NT2/D1 (cell line): ENCODE measurements at regions not wholly inside any gene's neighbourhood (a gene's known extent, or its start where the extent isn't known, plus 50 kb on each side); places are given as distances from the start of the nearest gene placed in this dataset.

Experiments used
- DNase-seq: peaks from one replicate; pipeline ENCODE4 v3.0.0-alpha.2; 2011; ENCODE audit warnings: low read depth, low spot score
- H3K27me3 ChIP-seq: 2 replicates; pipeline ENCODE4 v1.6.0; 2011; ENCODE audit warnings: mild to moderate bottlenecking; ENCODE audit not compliant: insufficient read length, insufficient read depth
- H3K36me3 ChIP-seq: 2 replicates; pipeline ENCODE4 v1.6.1; 2011; ENCODE audit warnings: mild to moderate bottlenecking, low read length, mixed read lengths; ENCODE audit not compliant: insufficient read depth, insufficient read length
- H3K4me1 ChIP-seq: 2 replicates; pipeline ENCODE4 v1.5.1; 2011; ENCODE audit not compliant: insufficient read depth, insufficient read length
- H3K4me3 ChIP-seq: 2 replicates; pipeline ENCODE4 v1.5.1; 2011; ENCODE audit warnings: low read depth; ENCODE audit not compliant: insufficient read length
- H3K9ac ChIP-seq: 2 replicates; pipeline ENCODE4 v1.6.0; 2011; ENCODE audit warnings: low read depth; ENCODE audit not compliant: insufficient read length
- H3K9me3 ChIP-seq: 2 replicates; pipeline ENCODE4 v1.5.1; 2011; ENCODE audit warnings: mild to moderate bottlenecking, low read length; ENCODE audit not compliant: insufficient read depth
- SUZ12 ChIP-seq: IDR thresholded peaks from 2 replicates; pipeline ENCODE4 v1.6.1; 2011; ENCODE audit not compliant: insufficient read length, insufficient read depth; ENCODE audit errors: extremely low read depth
- YY1 ChIP-seq: IDR thresholded peaks from 2 replicates; pipeline ENCODE4 v1.6.1; 2011; ENCODE audit not compliant: insufficient read length, insufficient read depth
- ZNF274 ChIP-seq: IDR thresholded peaks from 2 replicates; pipeline ENCODE4 v1.6.1; 2011; ENCODE audit warnings: mild to moderate bottlenecking, low read depth, low read length

DNA sequence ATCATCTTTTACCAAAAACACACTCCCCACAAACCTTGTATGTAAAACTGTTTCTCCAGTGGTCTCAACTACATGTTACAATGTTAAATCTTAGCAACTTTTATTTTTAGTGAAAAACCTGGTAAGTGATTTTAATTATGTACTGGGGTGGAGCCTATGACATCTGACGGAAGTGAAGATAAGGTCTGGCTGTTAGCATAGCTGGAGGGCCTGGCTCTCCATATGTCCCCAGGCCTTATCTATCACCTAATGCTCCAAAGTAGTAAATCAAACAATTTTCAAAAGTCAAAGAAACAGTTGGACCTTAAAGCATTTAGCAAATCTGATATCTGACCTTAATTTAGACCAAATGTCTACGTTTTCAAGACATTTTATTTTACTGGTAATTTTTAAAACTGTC is 173.6 kb upstream of the SMAD3 start:
- Histone ChIP-seq H3K9me3 (peaks cover 23% of the 10 kb centered on the region), H3K4me1 (no peaks in the 10 kb centered on the region), H3K9ac (no peak overlapping the region), H3K27me3 (no peaks in the 10 kb centered on the region), H3K36me3 (no peaks in the 10 kb centered on the region), H3K4me3 (no peak overlapping the region)
- no peak for DNase-seq
- no peak for TF ChIP-seq YY1
- TF ChIP-seq ZNF274 = no peak
- TF ChIP-seq SUZ12 = no peak

DNA sequence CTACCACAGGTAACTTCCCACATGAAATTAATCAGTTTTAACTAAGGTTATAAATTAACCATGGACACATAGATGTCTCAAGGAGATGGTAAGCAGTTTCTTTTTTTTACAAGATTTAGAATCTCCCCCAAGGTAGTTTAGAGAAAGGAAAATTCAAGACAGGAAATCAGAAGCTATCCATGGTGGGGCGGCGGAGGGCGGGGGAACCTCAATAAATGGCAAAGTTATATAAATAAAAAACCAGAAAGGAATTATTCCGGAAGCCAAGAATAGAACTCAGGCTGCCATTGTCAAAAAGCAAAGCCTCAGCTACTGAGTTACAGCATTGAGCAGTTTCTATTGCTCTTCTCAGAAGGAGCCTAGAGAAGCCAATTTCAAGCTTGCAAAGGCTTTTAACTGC is 172.1 kb upstream of the SMAD3 start:
- Histone ChIP-seq H3K9me3 (peaks cover 18% of the 10 kb centered on the region), H3K9ac (no peak overlapping the region), H3K27me3 (no peaks in the 10 kb centered on the region), H3K4me3 (no peak overlapping the region), H3K4me1 (no peaks in the 10 kb centered on the region), H3K36me3 (no peaks in the 10 kb centered on the region)
- TF ChIP-seq ZNF274 (no peak), YY1 (no peak), SUZ12 (no peak)
- no peak for DNase-seq

DNA sequence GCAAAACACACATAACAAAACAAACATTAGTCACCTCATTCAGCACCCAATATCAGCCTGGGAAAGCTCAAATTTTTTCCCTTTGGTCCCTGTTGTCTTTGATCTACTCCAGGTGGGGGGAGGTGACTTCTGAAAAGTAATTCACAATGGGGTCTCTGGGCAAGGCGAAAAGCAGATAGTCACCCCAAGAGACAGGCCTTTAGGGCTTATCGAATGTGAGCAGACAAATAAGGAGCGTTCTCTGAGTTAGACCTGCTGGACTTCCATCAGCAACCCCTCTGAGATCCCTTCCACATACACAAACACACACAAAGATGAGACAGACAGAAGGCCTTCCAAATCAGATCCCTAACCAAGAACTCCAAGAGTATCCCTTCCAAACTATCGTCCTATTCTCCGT is 171.0 kb upstream of the SMAD3 start:
- Histone ChIP-seq H3K9ac (no peak overlapping the region), H3K9me3 (peaks cover 7% of the 10 kb centered on the region), H3K4me3 (no peak overlapping the region), H3K36me3 (no peaks in the 10 kb centered on the region), H3K4me1 (peaks cover 3% of the 10 kb centered on the region), H3K27me3 (no peaks in the 10 kb centered on the region)
- TF ChIP-seq ZNF274 (no peak), YY1 (no peak), SUZ12 (no peak)
- DNase-seq = no peak

DNA sequence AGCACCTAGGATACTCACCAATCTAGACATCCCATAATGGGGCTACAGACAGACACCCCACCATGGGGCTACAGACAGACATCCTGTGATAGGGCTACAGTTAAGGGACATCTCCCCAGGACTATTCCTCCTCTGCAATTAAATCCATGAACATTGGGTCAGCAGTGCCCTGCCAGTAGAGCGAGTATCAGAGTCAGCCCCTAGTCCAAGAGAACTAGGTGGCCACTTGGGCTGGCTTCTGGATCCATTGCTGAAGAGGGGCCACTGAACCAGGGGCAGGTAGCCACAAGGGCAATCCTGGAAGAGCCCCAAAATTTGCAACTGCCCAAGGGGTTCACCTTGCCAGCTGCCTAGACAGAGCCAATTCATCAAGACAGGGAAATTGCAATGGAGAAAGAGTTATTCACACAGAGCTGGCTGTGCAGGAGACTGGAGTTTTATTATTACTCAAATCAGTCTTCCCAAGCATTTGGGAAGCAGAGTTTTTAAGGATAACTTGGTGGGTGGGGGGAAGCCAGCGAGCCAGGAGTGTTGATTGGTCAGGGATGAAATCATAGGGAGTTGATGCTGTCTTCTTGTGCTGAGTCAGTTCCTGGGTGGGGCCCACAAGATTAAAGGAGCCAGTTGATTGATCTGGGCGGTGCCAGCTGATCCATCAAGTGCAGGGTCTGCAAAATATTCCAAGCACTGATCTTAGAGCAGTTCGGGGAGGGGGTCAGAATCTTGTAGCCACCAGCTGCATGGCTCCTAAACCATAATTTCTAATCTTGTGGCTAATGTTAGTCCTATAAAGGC is 170.2 kb upstream of the SMAD3 start:
- no peak for TF ChIP-seq ZNF274
- Histone ChIP-seq H3K4me1 (peaks cover 3% of the 10 kb centered on the region), H3K36me3 (no peaks in the 10 kb centered on the region), H3K9me3 (no peaks in the 10 kb centered on the region; the same call in 1 of the 2 replicates), H3K9ac (no peak overlapping the region), H3K4me3 (no peak overlapping the region), H3K27me3 (no peaks in the 10 kb centered on the region)
- DNase-seq = no peak

DNA sequence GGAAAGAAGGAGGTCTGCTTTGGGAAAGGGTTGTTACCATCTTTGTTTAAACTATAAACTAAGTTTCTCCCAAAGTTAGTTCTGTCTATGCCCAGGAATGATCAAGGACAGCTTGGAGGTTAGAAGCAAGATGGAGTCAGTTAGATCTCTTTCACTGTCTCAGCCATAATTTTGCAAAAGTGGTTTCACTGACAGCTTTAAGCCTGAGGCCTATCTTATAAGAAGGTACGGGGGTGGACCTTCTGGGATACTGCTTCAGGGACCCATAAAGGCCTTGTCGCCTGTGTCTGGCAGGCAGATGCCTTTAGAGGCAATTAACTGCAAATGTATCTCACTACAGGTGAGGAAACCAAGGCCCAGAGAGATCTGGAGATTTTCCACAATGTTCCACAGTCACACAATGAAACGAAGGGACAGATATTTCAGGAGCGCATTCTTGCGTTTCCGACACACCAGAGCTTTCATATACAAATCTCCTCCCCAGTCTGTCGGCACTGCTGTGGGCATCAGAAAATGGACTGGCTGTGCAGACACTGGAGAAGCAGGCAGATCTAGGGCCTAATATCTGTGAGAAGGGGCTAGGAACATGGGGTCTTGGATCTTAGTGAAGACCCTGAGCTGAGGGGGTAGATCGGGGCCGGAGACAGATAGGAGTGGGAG is 169.5 kb upstream of the SMAD3 start:
- Histone ChIP-seq H3K9ac (no peak overlapping the region), H3K27me3 (no peaks in the 10 kb centered on the region), H3K9me3 (no peaks in the 10 kb centered on the region), H3K4me3 (no peak overlapping the region), H3K4me1 (peaks cover 3% of the 10 kb centered on the region), H3K36me3 (no peaks in the 10 kb centered on the region)
- no peak for DNase-seq
- TF ChIP-seq SUZ12 (no peak), YY1 (no peak), ZNF274 (no peak)

DNA sequence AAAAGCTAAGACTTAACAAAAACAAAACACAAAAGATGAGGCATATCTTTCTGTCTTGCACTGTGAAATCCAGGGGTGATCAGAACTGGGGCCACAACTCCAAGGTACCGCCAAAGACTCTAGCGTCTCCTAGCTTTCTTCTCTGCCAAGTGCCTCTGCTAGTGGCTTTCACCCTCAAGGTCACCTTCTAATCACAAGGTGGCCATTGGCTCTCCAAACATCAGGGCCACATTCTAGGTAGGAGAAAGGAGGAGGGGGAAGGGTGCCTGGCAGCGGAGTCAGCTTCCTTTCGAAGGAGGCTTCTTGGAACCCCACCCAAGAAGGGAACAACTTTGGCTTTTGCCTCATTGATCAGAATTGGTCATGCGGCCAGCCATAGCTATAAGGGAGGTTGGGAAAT is 168.8 kb upstream of the SMAD3 start:
- H3K9me3 ChIP-seq = no peaks in the 10 kb centered on the region
- H3K4me3 ChIP-seq = no peak overlapping the region
- H3K9ac ChIP-seq = no peak overlapping the region
- no peaks in the 10 kb centered on the region for H3K27me3 ChIP-seq
- no peaks in the 10 kb centered on the region for H3K36me3 ChIP-seq
- no peak for DNase-seq
- no peak for TF ChIP-seq YY1
- no peak for TF ChIP-seq ZNF274
- no peak for TF ChIP-seq SUZ12
- peaks cover 3% of the 10 kb centered on the region for H3K4me1 ChIP-seq

DNA sequence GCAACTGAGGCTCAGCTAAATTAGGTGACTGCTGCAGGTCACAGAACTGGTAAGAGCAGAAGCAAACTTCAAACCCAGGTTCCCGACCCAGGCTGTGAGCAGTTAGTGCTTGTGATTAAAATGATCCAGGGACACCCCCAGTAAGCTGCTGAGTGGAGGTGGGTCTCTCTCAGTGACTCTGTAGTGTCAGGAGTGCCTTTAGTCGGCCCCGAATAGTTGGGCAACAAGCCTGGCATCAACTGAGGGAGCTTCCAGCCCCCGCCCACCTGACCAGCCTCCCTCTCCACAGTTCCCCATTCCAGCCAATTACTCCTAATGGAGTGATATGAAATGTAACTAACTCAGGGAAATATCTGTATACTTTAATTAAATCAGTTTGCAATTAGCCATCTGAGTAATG is 168.0 kb upstream of the SMAD3 start:
- DNase-seq = no peak
- H3K9me3 ChIP-seq = no peaks in the 10 kb centered on the region
- TF ChIP-seq ZNF274 (no peak), SUZ12 (no peak), YY1 (no peak)
- no peaks in the 10 kb centered on the region for H3K36me3 ChIP-seq
- no peak overlapping the region for H3K4me3 ChIP-seq
- H3K9ac ChIP-seq = no peak overlapping the region
- H3K4me1 ChIP-seq = peaks cover 3% of the 10 kb centered on the region
- H3K27me3 ChIP-seq = no peaks in the 10 kb centered on the region

DNA sequence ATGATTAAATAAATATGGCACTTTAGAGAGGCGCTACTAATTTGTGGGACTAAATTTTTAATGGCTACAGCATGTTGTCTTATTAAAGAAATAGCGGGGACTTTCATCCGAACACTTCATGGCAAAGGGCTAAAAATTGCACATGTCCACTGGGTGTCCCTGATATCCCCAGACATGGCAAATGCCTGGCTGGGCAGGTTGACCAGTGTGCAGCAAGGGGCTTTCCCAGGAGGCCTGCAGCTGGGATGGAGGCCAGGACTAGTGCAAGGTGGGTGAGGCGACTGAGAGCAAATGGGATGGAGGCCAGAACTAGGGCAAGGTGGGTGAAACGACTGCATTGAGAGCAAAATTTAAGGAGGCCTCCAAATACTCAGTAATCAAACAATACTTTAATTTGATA is 167.4 kb upstream of the SMAD3 start:
- H3K9me3 ChIP-seq = no peaks in the 10 kb centered on the region
- H3K4me3 ChIP-seq = no peak overlapping the region
- no peaks in the 10 kb centered on the region for H3K27me3 ChIP-seq
- DNase-seq = no peak
- TF ChIP-seq SUZ12 (no peak), ZNF274 (no peak), YY1 (no peak)
- H3K9ac ChIP-seq = no peak overlapping the region
- peaks cover 3% of the 10 kb centered on the region for H3K4me1 ChIP-seq
- no peaks in the 10 kb centered on the region for H3K36me3 ChIP-seq
